Activated CD8-positive, alpha-beta T cell treated with anti-CD3 and anti-CD28 coated beads, Interleukin-2, amount 10 ng/mL, durations not matched to agents 7 days and 5 days (primary cell): ENCODE measurements at regions not wholly inside any gene's neighbourhood (a gene's known extent, or its start where the extent isn't known, plus 50 kb on each side); places are given as distances from the start of the nearest gene placed in this dataset.
"Not testable (repeated sequence)": the region's sequence is repeated elsewhere in the genome, so short reads cannot be mapped to it uniquely, and the experiment has no call there.

ENCODE experiments used
- ATAC-seq: fragments of 150-1000 bp; cut with Tn5 transposase; one replicate; pipeline ENCODE4 v1.10.0; 2021; ENCODE audit warnings: moderate library complexity
- CTCF ChIA-PET: fragments of 350-600 bp; sonication (Branson Sonifier 250); formaldehyde crosslinking; loops from one replicate; lab custom pipeline; 2021; ENCODE audit warnings: antibody characterized with exemption; lab: Charles Lee
- POLR2A ChIA-PET: fragments of 350-600 bp; sonication (Branson Sonifier 250); formaldehyde crosslinking; loops from one replicate; lab custom pipeline; 2021; ENCODE audit warnings: antibody characterized with exemption; lab: Charles Lee
- DNase-seq: peaks from one replicate; pipeline ENCODE4 v3.0.0-alpha.2; 2020
- H3K27ac Mint-ChIP-seq: one replicate; pipeline ENCODE4 v1.8.0; 2021; ENCODE audit warnings: mild to moderate bottlenecking, mixed read lengths
- H3K27me3 Mint-ChIP-seq: one replicate; pipeline ENCODE4 v1.8.0; 2021; ENCODE audit warnings: low read depth, mixed read lengths
- H3K36me3 Mint-ChIP-seq: one replicate; pipeline ENCODE4 v1.8.0; 2021; ENCODE audit warnings: low read depth, mixed read lengths
- H3K4me1 Mint-ChIP-seq: one replicate; pipeline ENCODE4 v1.8.0; 2021; ENCODE audit warnings: low read depth, mixed read lengths
- H3K4me3 Mint-ChIP-seq: one replicate; pipeline ENCODE4 v1.8.0; 2021; ENCODE audit warnings: mild to moderate bottlenecking, mixed read lengths
- H3K9me3 Mint-ChIP-seq: one replicate; pipeline ENCODE4 v1.8.0; 2022; ENCODE audit warnings: mixed read lengths; ENCODE audit not compliant: insufficient read depth

DNA sequence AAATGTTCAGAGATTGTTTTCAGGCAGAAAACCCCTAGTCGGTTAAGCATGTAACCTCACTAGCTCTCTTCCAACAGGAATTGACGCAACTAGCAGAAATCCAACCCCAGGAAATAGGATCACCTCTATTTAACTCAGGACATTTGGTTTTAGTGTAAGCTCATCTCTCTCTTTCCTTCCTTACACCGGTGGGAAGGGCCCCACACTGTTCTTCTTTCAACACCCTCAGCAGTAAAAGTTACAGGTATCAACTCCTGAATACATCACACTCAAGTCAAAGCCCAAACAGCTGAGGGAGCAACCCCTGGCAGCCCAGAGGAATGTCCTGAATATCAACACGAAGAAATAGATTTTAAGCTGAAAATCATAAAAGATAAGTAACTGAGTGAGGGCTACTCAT, 191.2 kb upstream of the KIF2B start:
- Mint-ChIP-seq H3K27ac (no peak overlapping the region), H3K27me3 (no peaks in the 10 kb centered on the region), H3K9me3 (peaks cover 10% of the 10 kb centered on the region), H3K4me1 (no peaks in the 10 kb centered on the region), H3K36me3 (no peaks in the 10 kb centered on the region), H3K4me3 (no peak overlapping the region)
- DNase-seq (no peak), ATAC-seq (no peak)
- CTCF ChIA-PET: no interaction called here
- POLR2A ChIA-PET: no interaction called here

DNA sequence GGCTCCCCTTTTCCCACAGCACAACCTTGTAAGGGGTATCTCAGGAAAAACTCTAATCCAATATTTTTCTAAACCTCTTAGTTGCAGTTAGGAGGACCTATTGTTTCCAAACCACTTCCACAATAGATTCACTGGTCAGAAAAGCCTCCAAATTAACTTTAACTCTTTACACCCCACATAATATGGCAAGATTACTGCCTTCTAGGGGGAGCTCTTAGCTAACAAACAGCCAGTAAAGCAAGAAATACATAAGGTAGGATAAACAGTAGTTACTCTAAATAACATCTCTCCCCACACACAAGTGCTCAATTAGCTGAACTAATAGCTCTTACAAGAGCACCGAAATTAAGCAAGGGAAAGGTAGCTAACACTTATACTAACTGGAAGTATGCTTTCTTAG, 192.1 kb upstream of the KIF2B start:
- ATAC-seq: no peak
- no peak for DNase-seq
- no peak overlapping the region for H3K4me3 Mint-ChIP-seq
- no peak overlapping the region for H3K27ac Mint-ChIP-seq
- ChIA-PET POLR2A (no interaction called here), CTCF (no interaction called here)
- no peaks in the 10 kb centered on the region for H3K4me1 Mint-ChIP-seq
- H3K36me3 Mint-ChIP-seq: no peaks in the 10 kb centered on the region
- peaks cover 7% of the 10 kb centered on the region for H3K9me3 Mint-ChIP-seq
- no peaks in the 10 kb centered on the region for H3K27me3 Mint-ChIP-seq

DNA sequence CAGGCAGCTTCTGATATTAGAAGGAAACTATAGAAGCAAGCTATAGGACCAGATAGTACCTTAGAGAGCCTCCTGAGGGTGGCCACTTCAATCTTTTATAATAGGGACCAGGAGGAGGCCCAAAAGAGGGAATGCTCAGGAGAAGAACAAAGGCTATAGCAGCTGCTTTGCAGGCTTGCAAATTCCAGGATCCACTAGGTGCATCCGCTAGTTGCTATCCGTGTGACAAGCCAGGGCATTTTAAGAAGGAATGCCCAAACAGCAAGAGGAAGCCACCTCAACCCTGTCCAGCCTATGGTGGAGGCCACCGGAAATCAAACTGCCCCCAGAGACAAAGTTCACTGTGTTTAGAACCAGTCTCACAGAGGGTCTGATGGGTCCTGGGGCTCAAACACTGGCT, 192.6 kb upstream of the KIF2B start:
- H3K9me3 Mint-ChIP-seq: peaks cover 7% of the 10 kb centered on the region
- no peaks in the 10 kb centered on the region for H3K36me3 Mint-ChIP-seq
- no peaks in the 10 kb centered on the region for H3K27me3 Mint-ChIP-seq
- no peaks in the 10 kb centered on the region for H3K4me1 Mint-ChIP-seq
- ATAC-seq: no peak
- no peak for DNase-seq
- no peak overlapping the region for H3K27ac Mint-ChIP-seq
- ChIA-PET CTCF (no interaction called here), POLR2A (no interaction called here)
- H3K4me3 Mint-ChIP-seq: no peak overlapping the region

DNA sequence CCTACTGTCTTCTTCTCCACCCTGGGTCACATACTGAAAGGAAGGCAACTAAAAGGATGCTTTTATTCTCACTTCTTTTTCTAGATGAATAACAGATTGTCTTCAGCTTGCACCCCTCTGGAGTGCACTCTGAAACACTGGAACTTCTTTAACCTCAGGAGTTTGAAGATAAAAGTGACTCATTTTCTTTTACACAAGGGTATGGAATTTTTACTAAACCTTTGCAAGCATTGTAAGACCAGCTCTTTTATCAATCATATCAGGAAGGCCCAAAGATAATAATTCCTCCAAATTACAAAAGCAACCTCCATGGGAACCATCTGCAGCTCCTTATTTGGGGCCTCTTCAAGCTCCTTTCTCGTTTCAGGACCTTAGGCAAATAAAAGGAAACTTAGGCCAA, 193.5 kb upstream of the KIF2B start:
- POLR2A ChIA-PET: no interaction called here
- no peak overlapping the region for H3K27ac Mint-ChIP-seq
- H3K4me3 Mint-ChIP-seq: no peak overlapping the region
- H3K27me3 Mint-ChIP-seq: no peaks in the 10 kb centered on the region
- no peak for DNase-seq
- CTCF ChIA-PET: no interaction called here
- no peaks in the 10 kb centered on the region for H3K9me3 Mint-ChIP-seq
- ATAC-seq: no peak
- H3K4me1 Mint-ChIP-seq: no peaks in the 10 kb centered on the region
- H3K36me3 Mint-ChIP-seq: no peaks in the 10 kb centered on the region

DNA sequence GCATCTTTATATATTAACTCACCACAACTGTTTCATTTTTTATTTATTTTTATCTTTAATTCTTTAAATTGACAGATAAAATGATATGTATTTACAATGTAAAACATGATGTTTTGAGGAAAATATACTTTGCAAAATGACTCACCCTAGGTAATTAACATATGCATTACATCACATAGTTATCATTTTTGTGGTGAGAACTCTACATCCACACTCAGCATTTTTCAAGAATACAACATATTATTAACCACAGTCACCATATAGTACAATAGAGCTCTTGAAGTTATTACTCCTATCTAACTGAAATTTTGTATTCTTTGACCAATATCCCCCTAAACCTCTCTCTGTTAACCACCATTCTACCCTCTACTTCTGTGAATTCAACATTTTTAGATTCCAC, 194.7 kb upstream of the KIF2B start:
- no peak overlapping the region for H3K27ac Mint-ChIP-seq
- no peak overlapping the region for H3K4me3 Mint-ChIP-seq
- no peaks in the 10 kb centered on the region for H3K4me1 Mint-ChIP-seq
- ChIA-PET POLR2A (no interaction called here), CTCF (no interaction called here)
- no peaks in the 10 kb centered on the region for H3K9me3 Mint-ChIP-seq
- ATAC-seq (no peak), DNase-seq (no peak)
- H3K36me3 Mint-ChIP-seq: no peaks in the 10 kb centered on the region
- H3K27me3 Mint-ChIP-seq: no peaks in the 10 kb centered on the region

DNA sequence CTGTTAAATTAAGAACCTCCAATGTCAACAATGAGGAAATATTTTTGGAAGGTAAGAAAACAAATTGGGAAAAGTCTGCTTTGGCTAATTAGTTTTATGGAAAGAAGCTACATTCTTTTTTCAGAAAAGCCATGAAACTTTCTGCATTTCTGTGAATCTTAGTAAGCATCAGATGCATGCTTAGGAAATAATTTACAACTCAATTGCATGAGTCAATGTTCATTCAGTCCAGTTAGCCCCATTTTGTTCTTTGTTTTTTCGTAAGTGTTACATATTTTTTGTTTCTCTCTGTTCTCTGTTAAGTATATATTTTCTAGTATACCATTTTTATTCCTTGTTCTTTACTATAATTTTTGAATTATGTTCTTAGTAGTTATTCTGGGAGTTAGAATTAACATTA, 195.2 kb upstream of the KIF2B start:
- Mint-ChIP-seq H3K27ac (no peak overlapping the region), H3K36me3 (no peaks in the 10 kb centered on the region), H3K27me3 (no peaks in the 10 kb centered on the region), H3K4me1 (no peaks in the 10 kb centered on the region), H3K9me3 (no peaks in the 10 kb centered on the region), H3K4me3 (no peak overlapping the region)
- ChIA-PET POLR2A (no interaction called here), CTCF (no interaction called here)
- ATAC-seq (no peak), DNase-seq (no peak)

DNA sequence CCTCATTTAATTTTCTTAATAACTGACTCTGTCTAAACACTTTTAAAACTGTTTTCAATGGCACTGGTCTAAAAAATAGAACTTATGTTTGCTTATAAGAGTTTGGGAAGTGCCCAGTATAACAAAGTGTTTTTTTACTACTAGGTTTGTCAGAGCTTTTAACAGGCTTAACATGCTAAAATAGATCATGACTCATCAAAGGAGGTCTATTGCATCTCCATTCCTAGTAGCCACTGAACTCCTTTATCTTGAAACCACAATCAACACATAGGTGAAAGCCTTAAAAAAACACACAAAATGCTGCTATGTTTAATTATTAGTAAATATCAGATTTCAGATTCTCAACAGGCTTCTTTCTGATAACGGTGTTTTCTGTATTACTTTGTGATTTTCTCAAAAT, 196.4 kb upstream of the KIF2B start:
- CTCF ChIA-PET: no interaction called here
- no peaks in the 10 kb centered on the region for H3K27me3 Mint-ChIP-seq
- H3K36me3 Mint-ChIP-seq: no peaks in the 10 kb centered on the region

DNA sequence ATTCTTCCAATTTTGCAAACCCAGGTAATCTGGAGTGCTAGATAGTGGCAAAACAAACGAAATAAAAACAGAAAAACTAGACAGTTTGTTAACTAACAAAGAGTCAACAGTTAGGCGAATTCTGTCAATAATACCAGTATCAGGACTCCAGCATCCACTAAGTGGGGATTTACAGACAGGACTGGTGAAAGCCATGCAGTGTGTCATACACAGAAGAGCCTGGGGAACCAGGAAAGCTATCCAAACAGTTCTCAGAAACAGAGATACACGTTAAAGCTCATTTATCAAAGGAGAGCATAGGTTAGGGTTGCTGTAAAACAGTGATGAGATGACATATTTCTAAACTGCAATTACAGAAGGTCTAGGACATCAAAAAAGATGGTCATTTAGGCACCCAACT, 203.7 kb upstream of the KIF2B start:
- Mint-ChIP-seq H3K27ac (no peak overlapping the region), H3K27me3 (no peaks in the 10 kb centered on the region), H3K4me1 (no peaks in the 10 kb centered on the region), H3K4me3 (no peak overlapping the region), H3K36me3 (no peaks in the 10 kb centered on the region), H3K9me3 (no peaks in the 10 kb centered on the region)
- CTCF ChIA-PET: no interaction called here
- POLR2A ChIA-PET: no interaction called here
- no peak for DNase-seq
- no peak for ATAC-seq

More for the DNA sequence above, 196.4 kb upstream of the KIF2B start:
- Mint-ChIP-seq H3K4me1 (no peaks in the 10 kb centered on the region), H3K4me3 (no peak overlapping the region), H3K9me3 (no peaks in the 10 kb centered on the region), H3K27ac (no peak overlapping the region)
- POLR2A ChIA-PET: no interaction called here
- ATAC-seq (no peak), DNase-seq (no peak)

DNA sequence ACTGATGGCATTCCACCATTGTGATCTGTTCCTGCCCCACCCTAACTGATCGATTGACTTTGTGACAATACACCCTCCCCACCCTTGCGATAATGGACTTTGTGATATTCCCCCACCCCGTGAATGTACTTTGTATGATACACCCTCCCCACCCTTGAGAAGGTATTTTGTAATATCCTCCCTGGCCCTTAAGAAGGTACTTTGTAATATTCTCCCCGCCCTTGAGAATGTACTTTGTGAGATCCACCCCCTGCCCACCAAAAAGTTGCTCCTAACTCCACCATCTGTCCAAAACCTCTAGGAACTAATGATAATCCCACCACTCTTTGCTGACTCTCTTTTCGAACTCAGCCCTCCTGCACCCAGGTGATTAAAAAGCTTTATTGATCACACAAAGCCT, 214.5 kb upstream of the KIF2B start:
- H3K4me3 Mint-ChIP-seq, POLR2A ChIA-PET, H3K36me3 Mint-ChIP-seq, H3K27me3 Mint-ChIP-seq, H3K27ac Mint-ChIP-seq, DNase-seq, ATAC-seq, H3K4me1 Mint-ChIP-seq, CTCF ChIA-PET: not testable (repeated sequence)
- peaks cover 30% of the 10 kb centered on the region for H3K9me3 Mint-ChIP-seq

DNA sequence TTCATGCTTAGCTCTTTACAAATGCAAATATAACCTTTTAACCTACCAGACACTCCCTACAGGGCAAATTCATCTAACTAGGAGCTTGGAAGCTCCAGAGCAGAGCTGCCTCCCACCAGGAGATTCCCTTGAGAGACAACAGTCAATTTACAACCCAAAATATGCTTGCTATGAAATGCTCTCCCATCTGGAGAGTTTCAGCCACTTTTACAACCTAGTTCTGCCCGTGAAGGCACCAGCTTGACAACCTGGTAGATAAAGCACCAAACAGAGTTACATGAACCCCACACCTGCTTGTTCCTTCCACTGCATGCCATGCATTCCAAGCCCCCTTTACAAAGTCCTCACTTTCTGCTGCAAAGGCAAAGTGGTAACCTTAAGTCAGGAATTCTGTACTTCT, 215.3 kb upstream of the KIF2B start:
- no peak overlapping the region for H3K27ac Mint-ChIP-seq
- H3K27me3 Mint-ChIP-seq: no peaks in the 10 kb centered on the region
- H3K4me3 Mint-ChIP-seq: no peak overlapping the region
- ChIA-PET CTCF (no interaction called here), POLR2A (no interaction called here)
- no peak for ATAC-seq
- no peak for DNase-seq
- H3K36me3 Mint-ChIP-seq: no peaks in the 10 kb centered on the region
- peaks cover 34% of the 10 kb centered on the region for H3K9me3 Mint-ChIP-seq
- no peaks in the 10 kb centered on the region for H3K4me1 Mint-ChIP-seq

DNA sequence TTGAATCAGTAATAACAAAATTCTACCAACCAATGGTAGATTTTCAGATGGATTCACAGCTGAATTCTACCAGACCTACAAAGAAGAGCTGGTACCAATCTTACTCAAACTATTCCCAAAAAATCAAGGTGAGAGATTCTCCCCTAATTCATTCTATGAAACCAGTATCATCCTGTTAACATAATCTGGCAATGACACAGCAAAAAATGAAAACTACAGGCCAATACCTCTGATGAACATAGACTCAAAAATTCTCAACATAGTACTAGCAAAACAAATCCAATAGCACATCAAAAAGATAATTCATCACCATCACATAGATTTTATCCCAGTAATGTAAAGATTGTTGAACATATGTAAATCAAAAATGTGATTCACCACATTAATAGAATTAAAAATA, 234.4 kb upstream of the KIF2B start:
- CTCF ChIA-PET: no interaction called here
- POLR2A ChIA-PET: no interaction called here
- H3K27me3 Mint-ChIP-seq: no peaks in the 10 kb centered on the region
- no peak for ATAC-seq
- H3K9me3 Mint-ChIP-seq: peaks cover 9% of the 10 kb centered on the region
- no peak for DNase-seq
- H3K27ac Mint-ChIP-seq: no peak overlapping the region
- no peak overlapping the region for H3K4me3 Mint-ChIP-seq
- H3K4me1 Mint-ChIP-seq: no peaks in the 10 kb centered on the region
- H3K36me3 Mint-ChIP-seq: no peaks in the 10 kb centered on the region

DNA sequence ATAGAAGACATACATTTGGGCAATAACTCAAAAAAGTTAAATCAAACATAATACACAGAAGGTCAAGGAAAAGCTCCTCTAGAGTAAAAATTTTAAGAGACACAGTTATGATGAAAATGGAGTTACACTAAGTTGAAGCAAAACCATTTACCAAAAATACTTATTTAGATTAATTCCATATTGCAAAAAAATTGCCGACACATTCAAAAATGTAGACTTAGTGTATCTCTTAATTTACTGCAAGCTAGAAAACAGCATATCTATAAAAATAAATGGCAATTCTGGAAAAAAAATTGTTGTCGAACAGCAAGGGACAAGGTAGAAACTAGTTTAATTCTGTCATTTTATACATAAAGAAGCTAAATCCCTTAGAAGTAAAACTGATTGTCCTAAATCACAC, 248.7 kb upstream of the KIF2B start:
- H3K36me3 Mint-ChIP-seq: no peaks in the 10 kb centered on the region

DNA sequence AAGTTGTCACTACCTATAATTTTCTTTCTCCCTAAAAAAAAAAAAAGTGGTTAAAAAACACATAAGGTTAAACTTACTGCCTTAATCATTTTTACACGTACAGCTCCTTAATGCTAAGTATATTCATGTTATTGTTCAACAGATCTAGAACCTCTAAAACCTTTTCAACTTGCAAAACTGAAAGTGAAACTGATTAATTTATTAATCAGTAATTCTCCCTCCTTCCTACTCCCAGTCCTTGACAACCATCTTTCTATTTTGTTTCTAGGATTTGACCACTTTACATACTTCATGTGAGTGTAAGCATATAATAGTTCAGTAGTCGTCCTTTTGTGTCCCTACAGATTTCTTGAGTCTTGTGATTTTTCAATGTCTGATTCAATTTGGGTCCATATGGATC, 251.4 kb upstream of the KIF2B start:
- no peaks in the 10 kb centered on the region for H3K4me1 Mint-ChIP-seq
- no peaks in the 10 kb centered on the region for H3K27me3 Mint-ChIP-seq
- CTCF ChIA-PET: no interaction called here
- H3K36me3 Mint-ChIP-seq: no peaks in the 10 kb centered on the region
- H3K9me3 Mint-ChIP-seq: peaks cover 8% of the 10 kb centered on the region
- no peak for DNase-seq
- no peak overlapping the region for H3K27ac Mint-ChIP-seq
- POLR2A ChIA-PET: no interaction called here
- ATAC-seq: no peak
- H3K4me3 Mint-ChIP-seq: no peak overlapping the region

More for the DNA sequence above, 248.7 kb upstream of the KIF2B start:
- DNase-seq (no peak), ATAC-seq (no peak)
- Mint-ChIP-seq H3K27me3 (no peaks in the 10 kb centered on the region), H3K4me3 (no peak overlapping the region), H3K27ac (no peak overlapping the region), H3K4me1 (no peaks in the 10 kb centered on the region), H3K9me3 (peaks cover 16% of the 10 kb centered on the region)
- CTCF ChIA-PET: no interaction called here
- POLR2A ChIA-PET: interaction anchor here (0.5 kb wide), 1 partner anchor 627 kb away, joined by 3 read pairs; no protein-coding TSS in a partner anchor
